Thyroid gland (tissue), 4 donors: ENCODE measurements at regions not wholly inside any gene's neighbourhood (a gene's known extent, or its start where the extent isn't known, plus 50 kb on each side); places are given as distances from the start of the nearest gene placed in this dataset.

Experiments used
- DNase-seq, 2 donors: peaks; one replicate each; pipeline ENCODE4 v3.0.0-alpha.2; 2019
- H3K27ac ChIP-seq, 3 donors: fragments of 200-600 bp; sonication (generic); 1 replicate in 2 of 3; 2 replicates in 1 of 3; pipeline ENCODE4 v1.5.1; 2016 to 2019; ENCODE audit warnings: mild to moderate bottlenecking in 1 of 3, moderate library complexity in 1 of 3
- H3K27me3 ChIP-seq: fragments of 200-600 bp; sonication (generic); one replicate; pipeline ENCODE4 v1.5.1; 2019
- H3K36me3 ChIP-seq, 2 donors: fragments of 200-600 bp; sonication (generic); one replicate each; pipeline ENCODE4 v1.5.1; 2016 to 2019
- H3K4me1 ChIP-seq, 2 donors: fragments of 200-600 bp; sonication (generic); one replicate each; pipeline ENCODE4 v1.5.1; 2017 to 2019
- H3K4me3 ChIP-seq, 3 donors: fragments of 200-600 bp; sonication (generic); replicated peaks in 1 of 3; 1 replicate in 2 of 3; 2 replicates in 1 of 3; pipeline ENCODE4 v1.5.1; 2016; ENCODE audit warnings: mild to moderate bottlenecking in 1 of 3
- H3K9me3 ChIP-seq: fragments of 200-600 bp; sonication (generic); one replicate; pipeline ENCODE4 v1.5.1; 2017
- POLR2A ChIP-seq, 2 donors: fragments of 450-650 bp; IDR thresholded peaks; one replicate each; pipeline ENCODE4 v1.6.1; 2017; ENCODE audit warnings: antibody characterized with exemption in 2 of 2, mild to moderate bottlenecking in 2 of 2, moderate library complexity in 1 of 2
- WGBS, 2 donors: methylation state at CpG; one replicate each; pipeline ENCODE4 v1.1.5; 2017; 5-methylcytosine and 5-hydroxymethylcytosine counted together
- intact Hi-C: fragments of 100-400 bp; cut with DNase I; formaldehyde crosslinking; loops from one replicate; pipeline ENCODE4 v1.15.1; 2023
- TF ChIP-seq, protein P1 (sequence below), 6 experiments: fragments of 200-600 bp in 3 of 6; fragments of 450-650 bp in 3 of 6; sonication (generic) in 3 of 6; IDR thresholded peaks; one replicate each; pipeline ENCODE4 v1.5.1; 2016 to 2019; ENCODE audit warnings: antibody characterized with exemption in 6 of 6, mild to moderate bottlenecking in 2 of 6, inconsistent platforms in 1 of 6, moderate library complexity in 1 of 6

DNA sequence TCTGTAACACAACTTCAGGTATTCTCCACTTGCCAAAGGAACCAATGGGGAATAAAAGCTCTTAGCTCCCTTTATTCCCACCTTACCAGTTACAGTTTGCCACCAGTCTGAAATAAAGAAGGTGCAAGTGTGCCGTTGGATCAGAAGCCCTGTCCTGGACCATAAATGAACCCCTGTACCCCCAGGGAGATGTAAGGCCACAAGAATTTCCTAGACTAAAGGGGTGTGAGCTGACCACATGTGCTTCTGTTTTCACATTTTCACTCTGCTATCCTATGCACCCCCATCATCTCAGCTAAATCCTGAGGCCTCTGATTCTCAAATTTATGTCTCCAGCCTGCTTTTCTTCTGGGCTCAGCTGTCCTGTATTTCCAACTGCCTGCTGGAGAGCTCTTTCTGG is 221.2 kb downstream of the SPRY1 start:
- H3K27me3 ChIP-seq = no peaks in the 10 kb centered on the region
- H3K4me3 ChIP-seq = no peak overlapping the region
- TF ChIP-seq POLR2A (IDR thresholded peaks at IDR 0.05) = no peak
- TF ChIP-seq, protein P1, sequence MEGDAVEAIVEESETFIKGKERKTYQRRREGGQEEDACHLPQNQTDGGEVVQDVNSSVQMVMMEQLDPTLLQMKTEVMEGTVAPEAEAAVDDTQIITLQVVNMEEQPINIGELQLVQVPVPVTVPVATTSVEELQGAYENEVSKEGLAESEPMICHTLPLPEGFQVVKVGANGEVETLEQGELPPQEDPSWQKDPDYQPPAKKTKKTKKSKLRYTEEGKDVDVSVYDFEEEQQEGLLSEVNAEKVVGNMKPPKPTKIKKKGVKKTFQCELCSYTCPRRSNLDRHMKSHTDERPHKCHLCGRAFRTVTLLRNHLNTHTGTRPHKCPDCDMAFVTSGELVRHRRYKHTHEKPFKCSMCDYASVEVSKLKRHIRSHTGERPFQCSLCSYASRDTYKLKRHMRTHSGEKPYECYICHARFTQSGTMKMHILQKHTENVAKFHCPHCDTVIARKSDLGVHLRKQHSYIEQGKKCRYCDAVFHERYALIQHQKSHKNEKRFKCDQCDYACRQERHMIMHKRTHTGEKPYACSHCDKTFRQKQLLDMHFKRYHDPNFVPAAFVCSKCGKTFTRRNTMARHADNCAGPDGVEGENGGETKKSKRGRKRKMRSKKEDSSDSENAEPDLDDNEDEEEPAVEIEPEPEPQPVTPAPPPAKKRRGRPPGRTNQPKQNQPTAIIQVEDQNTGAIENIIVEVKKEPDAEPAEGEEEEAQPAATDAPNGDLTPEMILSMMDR (IDR thresholded peaks at IDR 0.05) = no peak
- DNase-seq = no peak
- H3K36me3 ChIP-seq = no peaks in the 10 kb centered on the region
- WGBS, 2 donors = 80 to 92% methylated on average over 1 of the region's 1 CpG
- H3K4me1 ChIP-seq = no peaks in the 10 kb centered on the region
- no peak overlapping the region for H3K27ac ChIP-seq
- H3K9me3 ChIP-seq = no peaks in the 10 kb centered on the region
- intact Hi-C loops = no loop called here

DNA sequence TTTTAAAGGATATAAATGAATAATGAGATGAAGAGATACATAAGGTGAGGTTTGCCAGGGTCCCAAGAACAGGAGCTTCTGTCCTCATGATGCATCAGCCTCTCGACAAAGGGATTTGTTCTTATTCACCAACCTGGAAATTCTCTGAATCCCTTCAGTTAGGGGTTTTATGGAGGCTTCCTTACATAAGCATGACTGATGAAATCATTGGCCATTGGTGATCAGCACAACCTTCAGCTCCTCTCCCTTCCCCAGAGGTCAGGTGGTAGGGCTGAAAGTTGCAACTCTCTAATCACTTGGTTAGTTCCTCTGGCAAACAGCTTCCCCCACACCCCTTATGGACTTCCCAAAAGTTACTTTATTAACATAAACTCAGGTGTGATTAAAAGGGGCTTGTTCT is 222.0 kb downstream of the SPRY1 start:
- no peak for DNase-seq
- 52 to 100% methylated on average over 1 of the region's 1 CpG for WGBS, 2 donors

DNA sequence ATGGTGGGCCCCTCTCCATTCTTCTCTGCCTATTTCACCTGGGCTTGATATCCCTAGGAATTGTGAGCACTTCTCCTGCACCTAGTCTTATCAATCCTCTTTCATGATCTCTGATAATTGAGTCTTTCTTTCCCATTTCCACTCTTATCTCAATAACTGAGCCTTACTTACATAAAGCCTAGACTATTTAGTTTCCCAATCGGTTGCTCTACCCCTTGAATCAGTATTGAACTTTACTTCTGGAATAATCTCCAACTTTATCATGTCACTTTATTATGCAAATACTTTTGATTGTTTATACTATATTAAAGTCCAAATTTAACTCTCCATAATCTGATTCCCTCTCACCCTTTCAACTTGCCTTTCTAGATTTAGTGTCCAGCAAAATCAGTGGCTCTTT is 222.7 kb downstream of the SPRY1 start:
- H3K9me3 ChIP-seq = no peaks in the 10 kb centered on the region
- no peak for TF ChIP-seq POLR2A (IDR thresholded peaks at IDR 0.05)
- TF ChIP-seq, protein P1 (IDR thresholded peaks at IDR 0.05) = no peak
- no peak overlapping the region for H3K4me3 ChIP-seq
- no peaks in the 10 kb centered on the region for H3K27me3 ChIP-seq
- no peaks in the 10 kb centered on the region for H3K4me1 ChIP-seq
- intact Hi-C loops = no loop called here
- no peak overlapping the region for H3K27ac ChIP-seq
- 90 to 94% methylated on average over 1 of the region's 1 CpG for WGBS, 2 donors
- no peak for DNase-seq
- H3K36me3 ChIP-seq = no peaks in the 10 kb centered on the region

More for the DNA sequence above, 222.0 kb downstream of the SPRY1 start:
- no peak overlapping the region for H3K27ac ChIP-seq
- no peak overlapping the region for H3K4me3 ChIP-seq
- intact Hi-C loops = no loop called here
- no peaks in the 10 kb centered on the region for H3K36me3 ChIP-seq
- TF ChIP-seq, protein P1 (IDR thresholded peaks at IDR 0.05) = no peak
- no peak for TF ChIP-seq POLR2A (IDR thresholded peaks at IDR 0.05)
- no peaks in the 10 kb centered on the region for H3K27me3 ChIP-seq
- no peaks in the 10 kb centered on the region for H3K4me1 ChIP-seq
- no peaks in the 10 kb centered on the region for H3K9me3 ChIP-seq

DNA sequence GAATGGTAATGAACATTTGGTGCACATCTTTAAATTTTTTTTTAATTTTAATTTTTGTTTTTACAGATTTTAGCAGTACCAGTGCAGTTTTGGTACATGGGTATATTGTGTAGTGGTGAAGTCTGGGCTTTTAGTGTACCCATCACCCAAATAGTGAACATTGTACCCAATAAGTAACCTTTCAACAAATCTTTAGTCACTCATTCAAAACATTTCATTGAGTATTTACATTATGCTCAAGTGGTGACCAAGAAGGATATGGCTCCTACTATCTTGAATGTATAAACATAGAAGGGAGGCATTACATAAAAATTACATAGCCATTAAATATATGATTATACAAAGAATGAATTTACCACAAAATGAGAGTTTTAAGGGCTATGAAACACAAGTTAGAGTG is 223.3 kb downstream of the SPRY1 start:
- H3K27ac ChIP-seq = no peak overlapping the region
- intact Hi-C loops = no loop called here
- DNase-seq = no peak
- no peaks in the 10 kb centered on the region for H3K27me3 ChIP-seq
- no peaks in the 10 kb centered on the region for H3K4me1 ChIP-seq
- no peaks in the 10 kb centered on the region for H3K36me3 ChIP-seq
- H3K4me3 ChIP-seq = no peak overlapping the region
- TF ChIP-seq, protein P1 (IDR thresholded peaks at IDR 0.05) = no peak
- no peak for TF ChIP-seq POLR2A (IDR thresholded peaks at IDR 0.05)
- H3K9me3 ChIP-seq = no peaks in the 10 kb centered on the region

DNA sequence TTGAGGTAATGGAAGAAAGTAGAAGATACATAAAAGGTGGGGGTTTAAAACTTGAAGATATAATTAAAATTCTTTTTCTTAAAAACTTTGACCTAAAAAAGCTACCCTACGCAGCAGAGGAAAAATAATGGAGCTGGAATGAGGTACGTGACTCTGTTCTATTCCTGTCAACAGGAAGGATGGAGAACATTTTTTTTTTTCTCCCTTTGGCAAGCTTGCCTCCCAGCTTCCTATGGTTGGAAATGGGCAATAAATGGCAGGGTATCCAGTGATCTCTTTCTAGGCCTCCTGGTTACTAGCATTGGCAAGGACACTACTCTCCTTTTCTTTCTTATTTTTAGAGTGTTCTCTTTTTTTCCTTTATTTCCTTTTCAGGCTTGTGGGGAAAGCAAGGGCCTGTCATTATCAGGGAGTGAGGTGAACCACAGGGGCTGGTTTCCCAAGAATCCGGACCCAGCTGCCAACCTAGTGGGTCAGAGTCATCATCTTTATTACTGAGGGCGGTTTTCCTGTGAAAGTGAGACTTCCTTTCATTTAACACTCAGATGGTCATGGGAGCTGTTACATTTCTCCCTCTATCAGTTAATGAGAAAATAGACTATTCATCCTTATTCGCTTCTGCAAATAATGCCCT is 224.6 kb downstream of the SPRY1 start:
- WGBS, 2 donors = 68 to 76% methylated on average over 5 of the region's 5 CpGs
- no peak for DNase-seq
- intact Hi-C loops = no loop called here
- Histone ChIP-seq H3K4me1 (no peaks in the 10 kb centered on the region), H3K9me3 (no peaks in the 10 kb centered on the region), H3K36me3 (no peaks in the 10 kb centered on the region), H3K27ac (no peak overlapping the region), H3K27me3 (no peaks in the 10 kb centered on the region), H3K4me3 (no peak overlapping the region)
- TF ChIP-seq POLR2A (IDR thresholded peaks at IDR 0.05) = no peak
- TF ChIP-seq, protein P1 (IDR thresholded peaks at IDR 0.05) = no peak
